ENCODE measurements at regions not wholly inside any gene's neighbourhood (a gene's known extent, or its start where the extent isn't known, plus 50 kb on each side); places are given as distances from the start of the nearest gene placed in this dataset.

DNA sequence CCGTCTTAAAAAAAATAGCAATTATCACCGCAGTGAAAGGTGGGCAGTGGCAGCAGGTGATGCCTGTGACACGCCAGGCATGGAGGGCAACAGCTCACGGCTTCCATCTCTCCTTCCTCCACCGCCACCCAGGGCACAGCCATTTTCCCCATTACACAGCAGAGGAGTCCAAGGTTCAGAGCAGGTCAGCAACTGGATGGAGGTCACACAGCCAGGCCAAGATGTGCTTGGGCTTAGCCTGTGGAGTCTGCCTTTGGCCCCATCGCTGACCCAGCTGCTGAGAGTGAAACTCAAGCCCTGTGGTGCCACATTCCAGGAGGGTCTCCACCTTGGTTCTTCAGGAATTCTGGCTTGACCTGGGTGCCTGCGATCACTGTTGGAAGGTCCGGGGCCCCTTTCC, 411.1 kb downstream of the SHANK2 start:
- H3K9me3 ChIP-seq (ENCODE audit: control insufficient read depth in 4 of 4, low read length in 3 of 4): no peaks in the 10 kb centered on the region
- 94% methylated on average over 8 of the region's 8 CpGs for WGBS
- no peaks in the 10 kb centered on the region for H3K27me3 ChIP-seq (ENCODE audit: control insufficient read depth in 4 of 4, insufficient read depth in 4 of 4, low read length in 3 of 4)
- H3K4me1 ChIP-seq (ENCODE audit: control insufficient read depth in 4 of 4, insufficient read depth in 4 of 4, low read length in 3 of 4): no peaks in the 10 kb centered on the region
- no peak overlapping the region for H3K4me3 ChIP-seq (ENCODE audit: low read depth in 1 of 3, low read length in 3 of 3)
- DNase-seq (ENCODE audit: low spot score): no peak
- no peak for TF ChIP-seq ZBTB33 (IDR thresholded peaks at IDR 0.05)
- H3K9ac ChIP-seq (ENCODE audit: low read depth in 1 of 2, low read length in 2 of 2): no peak overlapping the region
- H3K27ac ChIP-seq (ENCODE audit: low read depth in 1 of 2, low read length in 2 of 2): no peak overlapping the region
- H3K36me3 ChIP-seq (ENCODE audit: control insufficient read depth in 4 of 4, insufficient read depth in 3 of 4, low read depth in 1 of 4, low read length in 3 of 4): no peaks in the 10 kb centered on the region

DNA sequence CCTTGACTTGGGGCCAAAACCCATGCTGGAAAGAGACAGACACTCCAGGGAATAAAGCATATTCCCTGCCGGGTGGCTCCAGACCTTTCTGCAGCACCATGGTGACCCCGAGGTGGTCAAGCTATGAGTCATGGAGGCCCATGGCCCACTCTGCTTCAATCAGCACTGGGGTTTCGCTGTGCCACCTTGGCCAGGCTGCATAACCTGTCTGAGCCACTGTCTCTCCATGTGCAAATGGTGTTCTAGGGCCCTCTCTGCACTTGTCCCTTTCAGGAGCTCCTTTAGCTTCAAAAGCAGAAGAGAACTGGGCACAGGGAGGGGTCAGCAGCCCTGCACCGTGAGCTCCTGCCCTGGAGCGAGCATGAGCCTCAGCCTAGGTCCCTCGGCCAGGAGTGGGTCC, 410.1 kb downstream of the SHANK2 start:
- no peaks in the 10 kb centered on the region for H3K27me3 ChIP-seq (ENCODE audit: control insufficient read depth in 4 of 4, insufficient read depth in 4 of 4, low read length in 3 of 4)
- H3K9me3 ChIP-seq (ENCODE audit: control insufficient read depth in 4 of 4, low read length in 3 of 4): no peaks in the 10 kb centered on the region
- no peak for DNase-seq (ENCODE audit: low spot score)
- H3K36me3 ChIP-seq (ENCODE audit: control insufficient read depth in 4 of 4, insufficient read depth in 3 of 4, low read depth in 1 of 4, low read length in 3 of 4): no peaks in the 10 kb centered on the region
- 94% methylated on average over 6 of the region's 6 CpGs for WGBS
- H3K9ac ChIP-seq (ENCODE audit: low read depth in 1 of 2, low read length in 2 of 2): no peak overlapping the region
- H3K27ac ChIP-seq (ENCODE audit: low read depth in 1 of 2, low read length in 2 of 2): no peak overlapping the region
- H3K4me1 ChIP-seq (ENCODE audit: control insufficient read depth in 4 of 4, insufficient read depth in 4 of 4, low read length in 3 of 4): no peaks in the 10 kb centered on the region
- H3K4me3 ChIP-seq (ENCODE audit: low read depth in 1 of 3, low read length in 3 of 3): no peak overlapping the region
- no peak for TF ChIP-seq EGR1 (IDR thresholded peaks at IDR 0.05; ENCODE audit: low read depth in 2 of 2)
- no peak for TF ChIP-seq SP1 (IDR thresholded peaks at IDR 0.05)
- no peak for TF ChIP-seq FOXA1 (IDR thresholded peaks at IDR 0.05)
- no peak for TF ChIP-seq HNF4A (conservative IDR thresholded peaks at IDR 0.05)
- TF ChIP-seq GABPA (IDR thresholded peaks at IDR 0.05 in 1 of 2, conservative IDR thresholded peaks at IDR 0.05 in 1 of 2): no peak
- TF ChIP-seq CTCF (IDR thresholded peaks at IDR 0.05; ENCODE audit: low read depth, low read length, missing input control): no peak
- TF ChIP-seq REST (IDR thresholded peaks at IDR 0.05): no peak
- TF ChIP-seq ATF3 (IDR thresholded peaks at IDR 0.05): no peak
- no peak for TF ChIP-seq HNF4G (IDR thresholded peaks at IDR 0.05)
- no peak for TF ChIP-seq TAF1 (conservative IDR thresholded peaks at IDR 0.05)

Measured in liver (tissue), 8 donors.